ENCODE measurements at regions not wholly inside any gene's neighbourhood (a gene's known extent, or its start where the extent isn't known, plus 50 kb on each side); places are given as distances from the start of the nearest gene placed in this dataset.

DNA sequence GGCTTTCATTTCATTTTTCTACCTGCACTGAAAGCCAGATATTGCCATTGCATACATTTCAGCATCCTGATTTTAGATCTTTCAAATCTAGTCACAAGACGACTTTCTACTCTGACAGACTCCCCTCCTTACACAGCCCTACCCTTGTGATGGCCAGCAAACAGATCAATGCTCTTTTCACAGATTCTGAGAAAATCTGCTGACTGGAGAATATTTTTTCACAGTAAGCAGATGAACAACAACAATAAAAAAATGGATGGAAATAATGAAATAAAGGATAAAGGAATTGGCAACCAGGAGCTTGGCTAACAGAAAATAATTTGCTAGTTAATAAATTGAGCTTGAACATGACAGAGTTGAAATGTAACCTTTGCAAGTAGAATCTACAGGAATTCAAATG lies 527.2 kb downstream of the IRS1 start:
- TF ChIP-seq EP300 (IDR thresholded peaks at IDR 0.05), result no peak
- no peak for TF ChIP-seq CTCF (IDR thresholded peaks at IDR 0.05)
- no peak for TF ChIP-seq POLR2A (IDR thresholded peaks at IDR 0.05; ENCODE audit: low read depth)
- no peak for TF ChIP-seq POLR2AphosphoS5 (IDR thresholded peaks at IDR 0.05)

All from esophagus muscularis mucosa (tissue), 4 donors.